ENCODE measurements at regions not wholly inside any gene's neighbourhood (a gene's known extent, or its start where the extent isn't known, plus 50 kb on each side); places are given as distances from the start of the nearest gene placed in this dataset.

DNA sequence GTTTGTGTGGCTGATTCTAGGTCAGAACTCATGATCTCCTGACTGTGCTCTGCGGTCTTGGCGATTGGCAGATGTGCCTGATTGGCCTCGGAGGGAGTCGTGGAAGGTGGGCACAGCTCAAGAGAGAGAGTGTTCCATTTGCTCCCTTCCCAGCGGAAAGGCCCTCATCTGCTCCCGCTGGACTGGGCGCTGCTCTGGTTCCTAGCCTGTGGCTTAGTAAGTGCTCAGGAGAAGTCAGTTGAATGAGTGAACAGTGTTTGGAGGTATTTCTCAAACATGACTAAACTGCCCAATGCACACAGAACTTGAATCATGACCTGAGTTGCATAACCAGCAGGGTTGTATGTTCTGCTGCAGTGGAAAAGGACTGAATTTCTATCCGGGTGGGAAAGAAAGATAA is 120.2 kb upstream of the PITX1 start:
- Histone ChIP-seq H4K20me1 (ENCODE audit: control insufficient read depth, insufficient read depth) (no peaks in the 10 kb centered on the region), H3K4me2 (ENCODE audit: control insufficient read depth, insufficient read depth) (no peak overlapping the region), H2AFZ (ENCODE audit: control insufficient read depth, low read depth, low read length) (no peak overlapping the region), H3K9me3 (replicated peaks; ENCODE audit: control insufficient read depth, insufficient read depth, low read length) (no peaks in the 10 kb centered on the region; the same call in 2 of the 3 replicates), H3K27ac (ENCODE audit: control insufficient read depth, insufficient read depth) (no peak overlapping the region), H3K36me3 (ENCODE audit: control insufficient read depth in 2 of 2, insufficient read depth in 2 of 2, low read length in 1 of 2) (no peaks in the 10 kb centered on the region), H3K27me3 (replicated peaks in 1 of 2; ENCODE audit: control insufficient read depth in 2 of 2, insufficient read depth in 2 of 2, low read length in 1 of 2) (no peaks in the 10 kb centered on the region), H3K4me1 (ENCODE audit: control insufficient read depth, insufficient read depth, low read length) (no peaks in the 10 kb centered on the region), H3K9ac (ENCODE audit: control insufficient read depth, insufficient read depth, low read length) (no peak overlapping the region), H3K79me2 (ENCODE audit: control insufficient read depth, insufficient read depth, low read length) (no peaks in the 10 kb centered on the region), H3K4me3 (no peak overlapping the region)
- BruUV-seq (replicated peaks): no TSS peak
- SMC1A ChIA-PET (ENCODE audit: uncharacterized antibody, unreplicated experiment): interaction anchor here (0.8 kb wide), 1 partner anchor 9 kb away, joined by 3 read pairs; no protein-coding TSS in a partner anchor
- DNase-seq (ENCODE audit: low read depth, low spot score) (no peak), FAIRE-seq (no peak), ATAC-seq (no peak)
- TF ChIP-seq TCF12 (IDR thresholded peaks at IDR 0.05; ENCODE audit: low read depth, low read length) (no peak), SUPT20H (IDR thresholded peaks at IDR 0.05; ENCODE audit: borderline replicate concordance, control insufficient read depth, low read depth, low read length) (no peak), HDGF (IDR thresholded peaks at IDR 0.05) (no peak), POLR2A (IDR thresholded peaks at IDR 0.05; ENCODE audit: low read depth, low read length) (no peak), SMC3 (IDR thresholded peaks at IDR 0.05; ENCODE audit: borderline replicate concordance, low read length) (no peak), MYC (IDR thresholded peaks at IDR 0.05; ENCODE audit: insufficient read depth, insufficient read length, insufficient replicate concordance, low read length, severe bottlenecking) (no peak), SREBF1 (IDR thresholded peaks at IDR 0.05; ENCODE audit: low read length) (no peak), MTA2 (IDR thresholded peaks at IDR 0.05; ENCODE audit: low read depth) (no peak), EZH2 (IDR thresholded peaks at IDR 0.05; ENCODE audit: borderline replicate concordance, control insufficient read depth, low read depth, low read length) (no peak), CHD1 (IDR thresholded peaks at IDR 0.05; ENCODE audit: low read depth, low read length) (no peak), CREB1 (IDR thresholded peaks at IDR 0.05; ENCODE audit: low read depth) (no peak), TCF3 (IDR thresholded peaks at IDR 0.05; ENCODE audit: borderline replicate concordance, insufficient read depth, low read depth, low read length) (no peak), SPI1 (IDR thresholded peaks at IDR 0.05; ENCODE audit: borderline replicate concordance, insufficient read depth, low read depth, low read length) (no peak), JUND (IDR thresholded peaks at IDR 0.05; ENCODE audit: low read depth, low read length) (no peak), ZSCAN29 (IDR thresholded peaks at IDR 0.05) (no peak), BRCA1 (IDR thresholded peaks at IDR 0.05; ENCODE audit: low read depth, low read length) (no peak), RELB (IDR thresholded peaks at IDR 0.05; ENCODE audit: low read depth) (no peak), PAX5 (IDR thresholded peaks at IDR 0.05; ENCODE audit: borderline replicate concordance, low read depth, low read length) (no peak), NR2F1 (conservative IDR thresholded peaks at IDR 0.05) (no peak)
- TF ChIP-seq, protein P1, sequence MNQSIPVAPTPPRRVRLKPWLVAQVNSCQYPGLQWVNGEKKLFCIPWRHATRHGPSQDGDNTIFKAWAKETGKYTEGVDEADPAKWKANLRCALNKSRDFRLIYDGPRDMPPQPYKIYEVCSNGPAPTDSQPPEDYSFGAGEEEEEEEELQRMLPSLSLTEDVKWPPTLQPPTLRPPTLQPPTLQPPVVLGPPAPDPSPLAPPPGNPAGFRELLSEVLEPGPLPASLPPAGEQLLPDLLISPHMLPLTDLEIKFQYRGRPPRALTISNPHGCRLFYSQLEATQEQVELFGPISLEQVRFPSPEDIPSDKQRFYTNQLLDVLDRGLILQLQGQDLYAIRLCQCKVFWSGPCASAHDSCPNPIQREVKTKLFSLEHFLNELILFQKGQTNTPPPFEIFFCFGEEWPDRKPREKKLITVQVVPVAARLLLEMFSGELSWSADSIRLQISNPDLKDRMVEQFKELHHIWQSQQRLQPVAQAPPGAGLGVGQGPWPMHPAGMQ (IDR thresholded peaks at IDR 0.05; ENCODE audit: borderline replicate concordance): no peak
- CTCF ChIA-PET: no interaction called here
- RAD21 ChIA-PET (ENCODE audit: unreplicated experiment): no interaction called here
- intact Hi-C loops (cut with micrococcal nuclease; ENCODE audit: unreplicated experiment): no loop called here
- POLR2A ChIA-PET: no interaction called here
- in situ Hi-C loops (cut with MboI): no loop called here
- 70% methylated on average over 8 of the region's 8 CpGs for WGBS (ENCODE audit: insufficient coverage, insufficient replicate concordance, low lambda C conversion rate, missing lambda C conversion rate)
